Stimulated activated naive CD4-positive, alpha-beta T cell treated with Interleukin-2 at 50 U/mL for 16 hours (primary cell): ENCODE measurements at regions not wholly inside any gene's neighbourhood (a gene's known extent, or its start where the extent isn't known, plus 50 kb on each side); places are given as distances from the start of the nearest gene placed in this dataset.
"Not testable (repeated sequence)": the region's sequence is repeated elsewhere in the genome, so short reads cannot be mapped to it uniquely, and the experiment has no call there.

ENCODE experiments used
- DNase-seq: peaks from one replicate; lab custom pipeline; 2025; lab: John Stamatoyannopoulos, UW

DNA sequence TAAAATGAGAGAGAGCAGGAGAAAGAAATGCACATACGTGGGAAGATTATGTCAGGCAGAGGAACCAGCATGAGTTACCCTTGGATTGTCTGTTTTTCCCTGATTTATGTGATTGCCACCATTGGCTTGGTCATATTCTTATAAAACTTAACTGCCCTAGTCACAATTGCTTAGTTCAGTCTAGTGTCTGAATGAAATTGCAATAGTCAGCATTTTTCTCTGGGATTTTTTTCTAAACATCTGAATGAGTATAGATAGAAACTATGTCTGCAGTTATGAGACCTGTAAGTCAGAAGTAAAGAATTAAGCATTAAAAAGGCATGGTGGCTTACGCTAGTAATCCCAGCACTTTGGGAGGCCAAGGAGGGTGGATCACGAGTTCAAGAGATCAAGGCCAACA lies 889.8 kb downstream of the PLA2G4A start:
- DNase-seq = no peak

DNA sequence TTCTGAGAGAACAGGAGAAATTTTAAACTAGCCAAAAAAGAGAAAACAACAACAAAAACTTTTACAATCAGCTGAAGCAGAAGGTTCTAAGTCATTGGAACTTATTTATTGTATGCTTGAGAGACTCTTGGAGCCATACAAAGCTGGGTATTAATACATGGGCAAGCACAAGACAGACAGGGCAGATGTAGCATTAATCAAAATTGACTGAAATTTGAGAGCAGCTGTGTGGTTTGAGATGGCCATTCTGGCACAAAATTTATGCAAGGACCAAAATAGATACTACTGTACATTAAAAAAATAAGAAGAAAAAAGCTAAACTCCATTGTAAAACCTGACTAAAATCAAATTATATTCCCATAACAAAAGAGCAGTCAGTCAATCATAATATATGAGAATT lies 892.5 kb downstream of the PLA2G4A start:
- DNase-seq = no peak

DNA sequence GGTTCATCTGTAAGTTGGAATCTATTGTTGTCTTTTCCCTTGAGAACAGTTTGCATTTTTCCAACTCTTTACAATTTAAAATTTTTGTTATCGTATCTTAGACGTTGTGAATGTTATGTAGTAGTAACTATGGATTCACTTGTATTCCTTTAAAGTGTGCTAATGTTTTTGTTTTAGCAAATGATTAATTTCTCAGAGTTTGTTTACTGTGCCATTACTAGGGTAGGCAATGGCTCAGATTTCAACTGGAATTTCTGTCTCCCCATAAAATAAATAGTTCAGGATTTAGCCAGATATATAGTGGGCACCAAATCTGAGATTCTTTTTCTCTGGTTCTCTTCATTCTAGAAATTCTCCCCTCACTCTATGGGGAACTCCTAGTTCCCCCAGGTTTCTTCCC lies 896.5 kb downstream of the PLA2G4A start:
- DNase-seq = no peak

DNA sequence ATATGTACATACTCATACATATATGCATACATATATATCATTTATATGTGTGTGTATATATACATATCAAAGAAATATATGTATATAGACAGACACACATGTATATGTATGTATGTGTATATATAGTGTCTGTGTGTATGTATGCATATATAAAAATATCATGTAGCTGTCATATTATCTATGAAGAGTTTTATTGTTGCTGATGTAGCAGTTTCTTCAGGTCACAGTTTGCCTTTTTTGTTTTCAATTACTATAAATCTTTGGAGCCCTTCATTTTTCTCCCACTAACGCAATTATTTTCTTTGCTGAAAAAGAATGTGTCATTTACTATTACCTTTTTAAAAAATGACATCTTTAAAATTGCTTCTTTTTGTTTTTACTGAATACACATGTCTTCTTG lies 904.5 kb downstream of the PLA2G4A start:
- no peak for DNase-seq

DNA sequence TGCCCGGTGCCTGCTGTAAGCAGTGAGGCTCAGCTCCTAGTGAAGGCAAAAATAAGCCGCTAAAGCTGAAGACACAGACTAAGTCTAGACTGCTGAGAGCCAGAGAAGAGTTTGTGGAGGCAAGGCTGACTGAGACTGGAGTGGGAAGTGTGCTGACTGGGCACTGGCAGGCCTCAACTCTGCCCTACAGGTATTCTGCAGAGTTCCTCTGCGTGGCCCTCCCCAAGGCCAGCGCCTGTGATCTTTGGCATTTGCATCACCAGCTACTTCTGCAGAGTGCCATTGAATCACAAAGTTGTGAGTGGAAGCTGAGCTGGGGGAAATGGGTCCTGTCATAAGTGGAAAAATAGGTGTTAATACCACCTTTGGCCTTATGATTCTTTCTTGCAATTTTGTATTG lies 905.7 kb downstream of the PLA2G4A start:
- DNase-seq = no peak

DNA sequence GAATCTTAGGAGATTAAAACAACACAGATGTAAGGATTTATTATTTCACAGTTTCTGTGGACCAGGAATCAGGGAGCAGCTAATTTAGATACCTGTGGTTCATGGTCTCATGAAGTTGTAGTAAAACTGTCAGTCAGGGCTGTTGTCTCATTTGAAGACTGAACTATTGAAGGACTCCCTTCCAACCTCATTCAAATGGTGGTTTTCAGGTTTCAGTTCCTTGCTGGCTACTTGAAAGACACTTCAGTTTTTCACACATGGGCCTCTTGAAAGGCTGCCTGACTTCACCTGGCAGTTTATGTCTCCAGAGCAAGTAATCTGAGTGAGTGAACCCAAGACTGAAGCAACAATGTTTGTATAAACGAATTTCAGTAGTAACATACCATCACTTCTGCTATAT lies 915.9 kb downstream of the PLA2G4A start:
- no peak for DNase-seq

DNA sequence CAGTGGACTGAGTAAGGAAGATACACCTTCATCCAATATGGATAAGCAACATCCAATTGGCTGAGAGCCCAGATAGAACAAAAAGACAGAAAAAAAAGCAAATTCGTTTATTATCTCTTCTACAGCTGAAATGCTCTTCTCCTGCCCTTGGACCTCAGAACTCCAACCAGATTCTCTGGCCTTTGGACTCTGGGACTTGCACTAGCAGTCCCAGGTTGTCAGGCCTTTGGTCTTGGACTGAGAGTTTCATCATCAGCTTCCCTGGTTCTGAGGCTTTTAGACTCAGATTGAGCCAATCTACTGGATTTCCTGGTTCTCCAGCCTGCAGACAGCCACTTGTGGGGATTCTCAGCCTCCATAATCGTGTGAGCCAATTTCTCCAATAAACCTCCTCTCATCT lies 926.8 kb downstream of the PLA2G4A start:
- no peak for DNase-seq

DNA sequence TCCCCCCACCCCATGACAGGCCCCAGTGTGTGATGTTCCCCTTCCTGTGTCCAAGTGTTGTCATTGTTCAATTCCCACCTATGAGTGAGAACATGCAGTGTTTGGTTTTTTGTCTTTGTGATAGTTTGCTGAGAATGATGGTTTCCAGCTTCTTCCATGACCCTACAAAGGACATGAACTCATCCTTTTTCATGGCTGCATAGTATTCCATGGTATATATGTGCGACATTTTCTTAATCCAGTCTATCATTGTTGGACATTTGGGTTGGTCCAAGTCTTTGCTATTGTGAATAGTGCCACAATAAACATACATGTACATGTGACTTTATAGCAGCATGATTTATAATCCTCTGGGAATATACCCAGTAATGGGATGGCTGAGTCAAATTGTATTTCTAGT lies 927.9 kb downstream of the PLA2G4A start:
- DNase-seq = not testable (repeated sequence)

DNA sequence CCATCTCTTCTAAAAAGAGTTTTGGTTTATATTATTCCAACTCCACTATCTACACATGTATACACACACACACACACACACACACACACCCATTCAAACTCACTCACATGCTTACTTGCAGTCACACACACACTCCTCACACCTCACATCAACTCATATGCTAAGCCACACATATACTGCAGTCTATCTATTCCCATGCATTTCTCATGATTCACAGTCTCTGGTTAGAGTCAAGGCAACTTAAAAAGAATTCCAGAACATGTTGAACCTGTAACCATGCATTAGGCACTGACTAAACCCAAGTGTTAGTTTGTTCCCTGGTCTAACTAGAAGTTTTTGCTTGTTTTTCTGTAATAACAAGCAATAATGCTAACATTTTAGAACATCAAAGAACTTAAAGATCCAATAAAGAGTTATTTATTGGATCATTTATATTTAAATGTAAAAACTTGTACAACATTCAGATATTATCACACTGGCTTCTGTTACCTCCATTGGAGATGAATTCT lies 931.1 kb downstream of the PLA2G4A start:
- DNase-seq = no peak

DNA sequence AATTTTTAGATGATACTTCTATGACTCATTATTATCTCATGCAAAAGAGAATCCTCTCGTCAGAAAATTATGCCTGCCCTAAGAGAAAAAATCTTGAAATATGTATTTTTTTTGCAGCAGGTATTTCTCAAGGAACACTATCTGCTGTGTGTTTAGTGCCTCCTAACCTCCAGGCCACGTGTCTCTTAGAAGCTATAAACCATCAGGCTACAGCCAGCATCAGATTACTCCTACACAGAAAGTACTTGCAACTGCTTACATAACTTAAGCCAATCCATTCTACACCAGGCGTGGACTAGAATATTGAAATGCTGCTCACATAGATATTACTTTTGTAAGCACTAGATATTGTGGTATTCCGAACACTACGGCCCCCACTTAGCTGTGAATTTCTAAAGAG lies 933.4 kb downstream of the PLA2G4A start:
- no peak for DNase-seq

DNA sequence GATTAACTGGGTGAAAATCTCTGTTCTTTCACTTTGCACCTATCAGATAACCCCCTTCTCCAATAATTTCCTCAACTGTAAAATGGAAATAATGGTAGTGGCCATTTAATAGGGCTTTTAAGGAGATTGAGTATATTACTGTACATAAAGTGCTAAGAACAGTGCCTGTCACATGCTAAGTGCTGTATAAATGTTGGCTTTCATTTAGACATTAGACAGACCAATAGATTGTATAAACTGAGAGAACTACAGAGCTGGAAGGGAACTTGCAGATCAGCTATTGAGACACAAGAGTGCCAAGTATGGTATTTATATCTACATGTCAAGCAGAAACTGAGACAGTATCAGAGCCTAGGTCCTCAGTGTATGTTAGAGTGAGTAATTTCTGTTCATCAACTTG lies 934.7 kb downstream of the PLA2G4A start:
- no peak for DNase-seq

DNA sequence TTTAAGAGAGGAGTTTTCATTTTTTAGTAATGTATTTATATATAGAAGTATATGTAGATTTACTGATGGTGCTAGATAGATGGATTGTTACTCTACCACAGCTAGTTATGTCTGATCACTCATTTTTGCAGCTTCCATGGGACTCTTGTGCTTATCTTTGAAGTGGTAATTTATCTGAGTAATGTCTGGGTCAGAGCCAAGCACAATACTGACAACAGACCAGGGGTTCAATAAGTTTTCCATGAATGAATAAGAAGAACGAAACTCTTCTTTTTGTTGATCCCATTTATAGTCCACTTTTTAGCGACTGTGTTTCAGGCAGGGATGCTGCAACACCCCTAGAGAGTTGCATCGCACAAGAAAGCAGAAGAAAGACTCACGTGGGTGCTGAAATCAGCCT lies 935.2 kb downstream of the PLA2G4A start:
- DNase-seq = no peak

DNA sequence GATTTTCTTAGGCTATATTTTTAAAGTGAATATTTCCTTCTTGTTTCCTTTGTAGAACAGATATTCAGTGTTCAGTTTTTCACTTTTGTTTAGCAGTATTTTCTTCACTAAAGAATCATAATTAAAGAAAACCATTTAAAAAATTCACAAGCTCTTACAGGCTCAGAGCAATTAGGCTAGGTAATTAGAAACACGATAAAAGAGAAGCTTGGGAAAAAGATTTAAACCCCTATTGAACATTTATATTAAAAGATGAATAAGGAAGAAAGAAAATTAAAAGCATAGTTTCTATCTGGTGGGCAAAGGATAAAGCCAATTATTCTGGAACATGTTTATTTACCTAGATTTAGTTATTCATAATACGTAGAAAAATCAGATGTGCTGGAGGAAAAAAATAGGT lies 942.6 kb downstream of the PLA2G4A start:
- no peak for DNase-seq

DNA sequence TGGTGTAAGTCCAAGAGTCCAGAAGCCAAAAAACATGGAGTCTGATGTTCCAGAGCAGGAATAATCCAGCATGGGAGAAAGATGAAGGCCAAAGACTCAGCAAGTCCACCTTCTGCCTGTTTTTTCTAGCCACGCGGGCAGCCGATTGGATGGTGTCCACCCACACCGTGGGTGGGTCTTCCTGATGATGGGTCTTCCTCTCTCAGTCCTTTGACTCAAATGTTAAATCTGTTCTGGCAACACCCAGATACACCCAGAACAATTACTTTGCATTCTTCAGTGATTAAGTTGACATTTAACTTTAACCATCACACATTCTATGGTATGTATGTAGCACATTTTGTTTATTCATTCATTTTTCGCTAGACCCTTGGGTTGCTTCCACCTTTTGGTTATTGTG lies 944.4 kb downstream of the PLA2G4A start:
- DNase-seq = no peak

DNA sequence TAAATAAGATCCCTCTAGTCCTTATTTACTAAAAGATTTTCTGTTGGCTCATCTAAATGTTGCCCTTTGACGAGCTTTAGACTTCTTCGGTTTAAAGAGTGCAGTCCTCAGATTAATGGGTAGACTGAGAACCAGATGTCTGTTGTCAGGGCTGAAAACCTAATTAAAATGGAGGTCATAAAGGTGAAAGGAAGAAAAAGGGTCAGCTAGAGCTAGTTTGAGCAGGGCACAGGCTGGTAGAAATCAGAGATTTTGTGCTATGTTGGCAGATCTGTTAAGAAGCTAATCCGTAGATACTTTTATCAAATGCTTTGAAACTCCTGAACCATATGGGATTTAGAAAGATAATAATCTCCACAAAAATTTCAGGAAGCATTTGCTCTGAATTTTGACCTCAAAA lies 959.0 kb downstream of the PLA2G4A start:
- no peak for DNase-seq

DNA sequence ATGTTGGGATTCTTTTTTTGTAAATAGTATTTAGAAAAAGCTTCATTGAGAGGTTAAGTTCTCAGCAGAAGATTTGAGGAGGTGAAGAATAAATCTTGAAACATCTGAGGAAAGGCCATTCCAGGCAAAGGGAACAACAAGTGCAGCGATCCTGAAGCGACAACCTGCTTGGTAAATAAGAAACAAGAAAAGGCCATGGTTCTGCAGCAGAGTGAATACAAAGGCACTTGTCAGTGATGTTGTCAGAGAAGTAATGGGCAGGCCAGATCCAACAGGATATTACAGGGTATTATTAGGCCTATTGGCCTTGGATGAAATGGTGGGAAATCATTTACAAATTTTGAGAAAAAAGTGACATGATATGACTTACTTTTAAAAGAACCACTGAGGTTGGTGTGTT lies 960.0 kb downstream of the PLA2G4A start:
- no peak for DNase-seq

DNA sequence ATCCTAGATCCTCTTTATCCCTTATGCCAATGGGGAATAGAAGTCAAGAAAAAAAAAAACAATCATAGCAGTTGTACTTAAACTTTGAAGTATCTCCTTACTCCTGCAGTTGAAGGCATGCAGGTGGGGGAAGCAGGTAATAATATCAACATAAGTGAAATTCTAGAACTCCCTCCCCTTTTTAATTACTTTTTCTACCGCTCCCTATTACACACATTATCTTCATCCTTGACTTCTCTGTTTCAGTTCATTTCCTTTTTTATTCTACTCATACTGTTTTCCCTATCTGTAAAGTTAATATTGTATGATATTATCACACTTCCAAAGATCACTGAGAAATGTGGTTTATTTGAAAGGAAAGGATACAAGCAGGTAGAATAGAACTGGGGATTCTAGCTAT lies 962.0 kb downstream of the PLA2G4A start:
- no peak for DNase-seq

DNA sequence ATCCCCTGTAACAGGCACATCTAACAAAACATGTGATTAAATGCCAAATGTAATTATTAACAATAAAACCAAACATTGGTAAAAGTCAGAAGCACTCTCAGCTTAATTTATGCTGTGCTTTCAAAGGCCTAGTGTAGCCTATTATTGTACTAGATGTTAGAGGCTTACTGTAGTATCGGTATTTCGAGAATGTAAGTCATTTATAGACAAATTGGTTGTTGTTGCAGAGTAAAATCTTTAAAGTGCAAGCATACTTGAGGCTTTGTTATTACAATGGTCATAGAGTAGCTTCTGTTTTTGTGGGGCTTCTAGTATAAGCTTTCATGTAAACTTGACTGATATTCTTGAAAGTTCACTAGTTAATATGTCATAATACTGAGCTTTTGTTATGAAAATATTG lies 965.8 kb downstream of the PLA2G4A start:
- DNase-seq = no peak

DNA sequence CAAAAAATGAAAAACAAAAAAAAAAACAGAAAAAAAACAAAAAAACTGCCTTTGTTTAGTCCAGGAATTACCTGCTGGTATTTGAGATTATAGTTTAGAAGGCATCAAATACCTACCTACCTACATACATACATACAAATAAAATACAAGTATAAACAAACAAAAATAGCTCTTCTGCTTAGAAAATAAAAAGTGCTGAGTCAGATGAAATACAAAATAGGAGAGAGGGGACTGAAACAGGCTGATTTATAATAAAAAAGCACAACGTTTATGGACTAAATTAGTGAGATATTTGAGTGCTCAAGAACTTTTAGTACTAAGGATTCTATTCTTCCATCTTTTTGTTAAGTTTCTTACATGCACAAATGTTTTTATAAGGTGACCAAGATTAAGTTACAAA lies 980.8 kb downstream of the PLA2G4A start:
- DNase-seq = no peak

DNA sequence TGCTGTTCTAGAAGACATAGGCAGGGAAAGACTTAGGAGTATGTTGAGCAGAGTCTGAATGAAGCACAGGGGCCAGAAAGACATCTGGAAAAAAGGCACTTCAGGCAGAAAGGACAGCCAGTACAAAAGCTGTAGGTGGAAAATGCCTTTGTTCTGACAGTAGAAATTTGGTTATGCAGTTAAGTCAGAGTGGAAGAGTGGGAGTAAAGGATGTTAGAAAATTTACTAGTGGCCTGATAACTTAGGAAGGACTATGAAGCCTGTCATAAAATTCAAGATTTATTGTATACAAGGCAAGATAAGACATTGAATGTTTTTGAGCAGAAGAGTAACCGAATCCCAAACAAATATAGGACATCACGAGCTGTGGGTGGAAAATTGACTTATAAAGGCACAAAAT lies 987.9 kb downstream of the PLA2G4A start:
- DNase-seq = no peak

DNA sequence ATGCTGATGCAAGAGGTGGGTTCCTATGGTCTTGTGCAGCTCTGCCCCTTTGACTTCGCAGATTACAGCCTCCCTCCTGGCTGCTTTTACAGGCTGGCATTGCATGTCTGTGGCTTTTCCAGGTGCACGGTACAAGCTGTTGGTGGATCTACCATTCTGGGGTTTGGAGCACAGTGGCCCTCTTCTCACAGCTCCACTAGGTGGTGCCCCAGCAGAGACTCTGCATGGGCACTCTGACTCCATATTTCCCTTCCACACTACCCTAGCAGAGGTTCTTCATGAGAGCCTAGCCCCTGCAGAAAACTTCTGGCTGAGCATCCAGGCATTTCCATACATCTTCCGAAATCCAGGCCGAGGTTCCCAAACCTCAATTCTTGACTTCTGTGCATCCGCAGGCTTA lies 989.0 kb downstream of the PLA2G4A start:
- no peak for DNase-seq

DNA sequence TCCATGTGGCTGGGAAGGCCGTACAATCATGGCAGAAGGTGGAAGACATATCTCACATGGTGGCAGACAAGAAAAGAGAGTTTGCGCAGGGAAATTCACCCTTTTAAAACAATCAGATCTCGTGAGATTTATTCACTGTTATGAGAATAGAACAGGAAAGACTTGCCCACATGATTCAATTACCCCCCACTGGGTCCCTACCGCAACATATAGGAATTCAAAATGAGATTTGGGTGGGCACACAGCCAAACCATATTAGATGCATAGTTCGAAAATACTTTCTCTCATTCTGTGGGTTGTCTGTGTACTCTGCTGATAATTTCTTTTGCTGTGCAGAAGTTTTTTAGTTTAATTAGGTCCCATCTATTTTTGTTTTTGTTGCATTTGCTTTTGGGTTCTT lies 990.3 kb downstream of the PLA2G4A start:
- DNase-seq = no peak

DNA sequence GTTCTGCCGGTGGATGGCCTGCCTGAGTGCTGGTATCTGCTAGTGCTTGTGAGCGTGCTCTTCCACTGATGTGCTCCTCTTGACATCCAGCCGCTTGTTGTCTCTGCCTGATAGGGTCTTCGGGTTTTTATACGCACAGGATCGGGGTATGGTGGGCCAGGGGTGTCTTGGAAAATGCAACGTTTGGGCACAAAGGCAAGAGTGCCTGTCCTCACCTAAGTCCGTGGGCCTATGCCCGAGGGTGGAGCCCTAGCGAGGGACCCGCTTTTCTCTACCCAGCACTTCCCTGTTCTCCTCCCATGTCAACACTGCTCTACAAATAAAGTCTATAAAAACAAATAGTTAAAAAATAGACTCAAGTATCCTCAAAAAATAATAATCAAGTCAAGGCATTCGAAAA lies 1007.8 kb downstream of the PLA2G4A start:
- DNase-seq = no peak

DNA sequence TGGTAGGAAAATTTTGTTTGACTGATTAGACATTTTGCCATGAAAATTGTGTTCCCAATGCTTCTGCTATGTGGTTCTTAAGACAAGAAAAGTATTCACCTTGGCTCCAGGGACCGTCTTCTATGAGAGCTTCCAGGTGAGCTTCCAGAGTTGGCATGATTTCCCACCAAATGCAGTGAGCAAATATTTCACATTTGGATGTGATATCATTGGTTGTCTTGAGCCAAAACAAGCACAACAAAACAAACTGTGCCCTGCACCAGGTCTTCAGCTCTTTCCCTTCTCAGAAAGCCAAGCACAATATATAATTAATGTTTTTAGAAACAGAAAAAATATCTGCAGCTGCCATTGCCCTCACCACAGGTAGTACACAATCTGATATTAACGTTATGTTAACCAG lies 1009.0 kb downstream of the PLA2G4A start:
- DNase-seq = no peak
